Caco-2 (cell line): ENCODE measurements at regions not wholly inside any gene's neighbourhood (a gene's known extent, or its start where the extent isn't known, plus 50 kb on each side); places are given as distances from the start of the nearest gene placed in this dataset.
A peak's percentile ranks its signal among the peaks of the same experiment; 100 is the strongest.

Source experiments
- BruUV-seq: library from RNA; stranded (reverse); fragments of 400-500 nt; replicated peaks from 2 replicates; lab custom pipeline; 2021; lab: Mats Ljungman, UMichigan
- CTCF ChIA-PET: fragments of 300-600 bp; sonication (Branson Sonifier 250); formaldehyde crosslinking; loops from one replicate; lab custom pipeline; 2022; ENCODE audit warnings: antibody characterized with exemption; lab: Charles Lee
- POLR2A ChIA-PET: fragments of 300-600 bp; sonication (Branson Sonifier 250); formaldehyde crosslinking; loops from one replicate; lab custom pipeline; 2022; ENCODE audit warnings: antibody characterized with exemption; lab: Charles Lee
- DNase-seq, 2 experiments: peaks; one replicate each; pipeline versions ENCODE4 v3.0.0 to v3.0.0-alpha.2; 2020 to 2022
- H3K27me3 ChIP-seq: replicated peaks from 2 replicates; pipeline ENCODE4 v1.6.0; 2011; ENCODE audit warnings: low read length; ENCODE audit not compliant: control insufficient read depth, insufficient read depth
- H3K36me3 ChIP-seq: 2 replicates; pipeline ENCODE4 v1.5.1; 2011; ENCODE audit warnings: low read length; ENCODE audit not compliant: control insufficient read depth, insufficient read depth
- H3K4me1 ChIP-seq: fragments of 250-450 bp; sonication (Bioruptor Pico); 2 replicates; pipeline ENCODE4 v1.5.1; 2020; ENCODE audit warnings: mild to moderate bottlenecking
- H3K4me3 ChIP-seq: 2 replicates; pipeline ENCODE4 v1.5.1; 2011; ENCODE audit warnings: low read depth, mild to moderate bottlenecking, control low read depth, low read length
- H3K9me3 ChIP-seq: fragments of 250-450 bp; sonication (Bioruptor Pico); 2 replicates; pipeline ENCODE4 v1.5.1; 2020; ENCODE audit warnings: mild to moderate bottlenecking, moderate library complexity
- H3K27ac Mint-ChIP-seq: one replicate; pipeline ENCODE4 v1.8.0; 2022; ENCODE audit warnings: mixed read lengths; ENCODE audit not compliant: unreplicated experiment
- H3K27me3 Mint-ChIP-seq: one replicate; pipeline ENCODE4 v1.8.0; 2022; ENCODE audit warnings: mixed read lengths; ENCODE audit not compliant: insufficient read depth, unreplicated experiment
- H3K36me3 Mint-ChIP-seq: one replicate; pipeline ENCODE4 v1.8.0; 2022; ENCODE audit warnings: mild to moderate bottlenecking, mixed read lengths; ENCODE audit not compliant: insufficient read depth, unreplicated experiment
- H3K4me1 Mint-ChIP-seq: one replicate; pipeline ENCODE4 v1.8.0; 2022; ENCODE audit warnings: low read depth, mixed read lengths; ENCODE audit not compliant: unreplicated experiment
- H3K4me3 Mint-ChIP-seq: one replicate; pipeline ENCODE4 v1.8.0; 2022; ENCODE audit warnings: mild to moderate bottlenecking, moderate library complexity, mixed read lengths; ENCODE audit not compliant: unreplicated experiment
- H3K9me3 Mint-ChIP-seq: one replicate; pipeline ENCODE4 v1.8.0; 2022; ENCODE audit warnings: mixed read lengths; ENCODE audit not compliant: unreplicated experiment
- intact Hi-C: fragments of 100-400 bp; cut with micrococcal nuclease; formaldehyde crosslinking; loops from one replicate; pipeline ENCODE4 v1.10.0; 2022; ENCODE audit not compliant: unreplicated experiment
- TF ChIP-seq, protein P1 (sequence below), 2 experiments: fragments of 200-600 bp in 1 of 2; IDR thresholded peaks; 1 replicate in 1 of 2; 2 replicates in 1 of 2; pipeline versions ENCODE4 v1.5.1 to v1.8.0; 2011 to 2022; ENCODE audit warnings: antibody characterized with exemption in 1 of 2, control low read depth in 1 of 2, inconsistent platforms in 1 of 2, low read depth in 1 of 2, low read length in 1 of 2, mild to moderate bottlenecking in 1 of 2, moderate library complexity in 1 of 2; ENCODE audit not compliant: insufficient read depth in 1 of 2, severe bottlenecking in 1 of 2, unreplicated experiment in 1 of 2

DNA sequence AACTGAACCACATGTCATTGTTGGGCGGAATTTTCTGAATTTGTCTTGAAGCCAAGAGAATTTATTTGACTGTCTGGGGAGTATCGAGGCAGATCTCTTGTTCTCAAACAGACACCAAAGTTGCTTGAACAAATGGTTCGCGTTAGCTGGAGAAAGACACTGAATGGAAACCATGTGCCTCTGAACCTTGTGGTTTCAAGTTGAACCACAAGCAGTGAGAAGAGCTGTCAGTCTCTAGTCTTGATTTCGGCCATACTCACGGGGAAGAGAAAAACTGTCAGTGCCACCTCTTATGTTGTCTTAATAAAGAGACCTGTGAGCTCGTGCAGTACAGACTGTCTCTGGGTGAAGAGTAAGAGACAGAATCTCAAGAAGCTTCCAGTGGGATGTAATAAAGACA lies 886.5 kb upstream of the SOX9 start:
- Mint-ChIP-seq H3K4me1 (no peaks in the 10 kb centered on the region), H3K36me3 (no peaks in the 10 kb centered on the region), H3K4me3 (no peak overlapping the region), H3K27ac (no peak overlapping the region), H3K9me3 (no peaks in the 10 kb centered on the region), H3K27me3 (peaks cover 2% of the 10 kb centered on the region)
- TF ChIP-seq, protein P1, sequence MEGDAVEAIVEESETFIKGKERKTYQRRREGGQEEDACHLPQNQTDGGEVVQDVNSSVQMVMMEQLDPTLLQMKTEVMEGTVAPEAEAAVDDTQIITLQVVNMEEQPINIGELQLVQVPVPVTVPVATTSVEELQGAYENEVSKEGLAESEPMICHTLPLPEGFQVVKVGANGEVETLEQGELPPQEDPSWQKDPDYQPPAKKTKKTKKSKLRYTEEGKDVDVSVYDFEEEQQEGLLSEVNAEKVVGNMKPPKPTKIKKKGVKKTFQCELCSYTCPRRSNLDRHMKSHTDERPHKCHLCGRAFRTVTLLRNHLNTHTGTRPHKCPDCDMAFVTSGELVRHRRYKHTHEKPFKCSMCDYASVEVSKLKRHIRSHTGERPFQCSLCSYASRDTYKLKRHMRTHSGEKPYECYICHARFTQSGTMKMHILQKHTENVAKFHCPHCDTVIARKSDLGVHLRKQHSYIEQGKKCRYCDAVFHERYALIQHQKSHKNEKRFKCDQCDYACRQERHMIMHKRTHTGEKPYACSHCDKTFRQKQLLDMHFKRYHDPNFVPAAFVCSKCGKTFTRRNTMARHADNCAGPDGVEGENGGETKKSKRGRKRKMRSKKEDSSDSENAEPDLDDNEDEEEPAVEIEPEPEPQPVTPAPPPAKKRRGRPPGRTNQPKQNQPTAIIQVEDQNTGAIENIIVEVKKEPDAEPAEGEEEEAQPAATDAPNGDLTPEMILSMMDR (IDR thresholded peaks at IDR 0.05; ENCODE audit: insufficient read depth in 1 of 2, low read depth in 1 of 2, low read length in 1 of 2, severe bottlenecking in 1 of 2, unreplicated experiment in 1 of 2), result no peak
- intact Hi-C loops, result loop anchor here (10.0 kb wide), 1 partner anchor 1310 kb away; no protein-coding TSS in a partner anchor
- Histone ChIP-seq H3K36me3 (no peaks in the 10 kb centered on the region), H3K4me3 (no peak overlapping the region), H3K4me1 (no peaks in the 10 kb centered on the region), H3K9me3 (no peaks in the 10 kb centered on the region), H3K27me3 (no peaks in the 10 kb centered on the region)
- no peak for DNase-seq
- ChIA-PET CTCF (no interaction called here), POLR2A (no interaction called here)
- BruUV-seq, result no TSS peak

DNA sequence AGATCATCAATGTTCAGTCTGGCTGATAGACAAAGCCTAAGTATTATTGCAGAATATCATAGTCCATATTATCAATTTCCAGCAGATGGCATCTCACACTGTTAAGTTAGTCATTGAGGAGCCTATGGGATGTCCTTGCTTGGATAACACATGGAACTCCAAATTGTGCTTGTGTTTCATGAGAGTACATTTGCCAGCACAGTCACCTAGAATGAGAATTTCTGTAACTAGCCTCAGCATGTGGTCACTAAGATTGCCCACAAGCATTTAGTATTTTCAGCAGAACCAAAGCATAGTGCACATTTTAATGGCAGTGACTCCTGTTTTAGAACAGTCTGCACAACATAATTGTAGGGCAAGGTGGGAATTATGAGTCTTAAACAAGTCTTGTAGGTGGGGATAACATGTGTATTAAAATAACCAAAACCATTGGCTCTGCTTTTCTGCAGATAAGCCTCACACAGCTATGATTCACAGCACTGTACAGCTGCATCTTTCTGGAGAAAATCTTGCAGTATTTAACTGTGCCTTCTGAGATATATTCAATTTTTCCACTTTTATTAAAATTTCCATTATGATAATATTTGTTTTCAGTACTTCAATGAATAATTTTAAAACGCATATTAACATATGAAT lies 882.8 kb upstream of the SOX9 start:
- CTCF ChIA-PET, result no interaction called here
- H3K9me3 Mint-ChIP-seq, result no peaks in the 10 kb centered on the region
- intact Hi-C loops, result loop anchor here (1.0 to 10.0 kb wide), 3 partner anchors 223 to 1307 kb away; no protein-coding TSS in a partner anchor
- H3K27me3 Mint-ChIP-seq, result peaks cover 2% of the 10 kb centered on the region
- Histone ChIP-seq H3K4me1 (no peaks in the 10 kb centered on the region), H3K36me3 (no peaks in the 10 kb centered on the region), H3K9me3 (no peaks in the 10 kb centered on the region), H3K27me3 (no peaks in the 10 kb centered on the region), H3K4me3 (no peak overlapping the region)
- TF ChIP-seq, protein P1 (IDR thresholded peaks at IDR 0.05; ENCODE audit: insufficient read depth in 1 of 2, low read depth in 1 of 2, low read length in 1 of 2, severe bottlenecking in 1 of 2, unreplicated experiment in 1 of 2), result peak in 1 of 2 experiments; percentile 18
- H3K4me3 Mint-ChIP-seq, result no peak overlapping the region
- DNase-seq, result peak in 1 of 2 experiments; percentile 11
- no peaks in the 10 kb centered on the region for H3K36me3 Mint-ChIP-seq
- POLR2A ChIA-PET, result no interaction called here
- H3K4me1 Mint-ChIP-seq, result no peaks in the 10 kb centered on the region
- no peak overlapping the region for H3K27ac Mint-ChIP-seq
- BruUV-seq, result no TSS peak

DNA sequence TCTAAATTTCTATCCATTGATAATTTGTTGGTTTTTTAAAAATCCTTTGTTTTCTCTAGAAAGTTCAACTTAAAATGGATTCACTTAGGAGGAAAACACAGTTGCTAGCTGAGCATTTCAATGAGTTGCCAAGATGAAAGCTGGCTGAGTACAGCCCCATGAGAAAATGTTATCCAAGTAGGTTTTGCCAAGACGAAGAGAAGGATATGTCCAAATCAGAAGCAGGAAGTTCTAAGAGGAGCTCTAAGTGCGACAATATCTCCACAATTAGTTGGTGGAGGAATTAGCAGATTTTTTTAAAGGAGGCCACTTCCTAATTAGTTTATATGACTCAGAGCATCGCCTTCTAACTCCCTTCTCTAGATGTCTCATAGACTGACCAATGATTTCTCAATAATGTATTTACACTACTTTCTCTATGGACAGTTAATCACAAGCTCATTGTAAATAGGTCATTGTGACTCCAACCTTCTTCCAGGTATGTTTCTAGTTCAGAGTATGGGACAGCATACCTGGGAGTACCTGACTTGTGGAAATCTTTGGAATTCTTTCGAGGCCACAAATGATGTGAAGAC lies 873.3 kb upstream of the SOX9 start:
- CTCF ChIA-PET, result no interaction called here
- no peaks in the 10 kb centered on the region for H3K4me1 ChIP-seq
- POLR2A ChIA-PET, result no interaction called here
- intact Hi-C loops, result no loop called here
- no peak overlapping the region for H3K4me3 ChIP-seq
- TF ChIP-seq, protein P1 (IDR thresholded peaks at IDR 0.05; ENCODE audit: insufficient read depth in 1 of 2, low read depth in 1 of 2, low read length in 1 of 2, severe bottlenecking in 1 of 2, unreplicated experiment in 1 of 2), result no peak
- no peaks in the 10 kb centered on the region; the same call in 1 of the 2 replicates for H3K27me3 ChIP-seq
- Mint-ChIP-seq H3K36me3 (no peaks in the 10 kb centered on the region), H3K27me3 (peaks cover 4% of the 10 kb centered on the region), H3K4me1 (no peaks in the 10 kb centered on the region), H3K4me3 (no peak overlapping the region), H3K9me3 (no peaks in the 10 kb centered on the region), H3K27ac (no peak overlapping the region)
- H3K9me3 ChIP-seq, result 0 out of 2 replicates have a peak, but pooled peaks cover 4% of the 10 kb centered on the region
- no peaks in the 10 kb centered on the region for H3K36me3 ChIP-seq
- DNase-seq, result no peak
- BruUV-seq, result no TSS peak
